Fibroblast of lung (primary cell): ENCODE measurements at regions not wholly inside any gene's neighbourhood (a gene's known extent, or its start where the extent isn't known, plus 50 kb on each side); places are given as distances from the start of the nearest gene placed in this dataset.
A peak's percentile ranks its signal among the peaks of the same experiment; 100 is the strongest.

Experiments used
- DNase-seq, 2 donors: peaks; one replicate each; pipeline versions ENCODE4 v3.0.0 to v3.0.0-alpha.2; 2010; ENCODE audit warnings: low read depth in 2 of 2
- H2AFZ ChIP-seq: 2 replicates; pipeline ENCODE4 v1.5.1; 2012; ENCODE audit warnings: low read length, control low read depth, inconsistent platforms
- H3K27ac ChIP-seq: 2 replicates; pipeline ENCODE4 v1.5.1; 2011; ENCODE audit warnings: low read length, control low read depth; ENCODE audit not compliant: insufficient read depth
- H3K27me3 ChIP-seq: 2 replicates; pipeline ENCODE4 v1.5.1; 2011; ENCODE audit warnings: mild to moderate bottlenecking, low read length; ENCODE audit not compliant: control insufficient read depth, insufficient read depth
- H3K36me3 ChIP-seq: 2 replicates; pipeline ENCODE4 v1.5.1; 2011; ENCODE audit warnings: low read length; ENCODE audit not compliant: control insufficient read depth, insufficient read depth
- H3K4me1 ChIP-seq: 2 replicates; pipeline ENCODE4 v1.5.1; 2011; ENCODE audit warnings: low read length; ENCODE audit not compliant: control insufficient read depth, insufficient read depth; ENCODE audit errors: extremely low read depth
- H3K4me2 ChIP-seq: 2 replicates; pipeline ENCODE4 v1.5.1; 2011; ENCODE audit warnings: low read length, control low read depth; ENCODE audit not compliant: insufficient read depth; ENCODE audit errors: extremely low read depth
- H3K4me3 ChIP-seq, 4 experiments: fragments of 200-600 bp in 1 of 4; sonication (generic) in 1 of 4; replicated peaks in 1 of 4; 2 replicates each; pipeline ENCODE4 v1.5.1; 2011 to 2016; ENCODE audit warnings: low read length in 4 of 4, low read depth in 3 of 4, mild to moderate bottlenecking in 3 of 4, control low read depth in 2 of 4, inconsistent platforms in 1 of 4, mixed read lengths in 1 of 4; ENCODE audit not compliant: insufficient read depth in 1 of 4; ENCODE audit errors: control extremely low read depth in 1 of 4
- H3K79me2 ChIP-seq: 2 replicates; pipeline ENCODE4 v1.5.1; 2012; ENCODE audit warnings: mild to moderate bottlenecking, low read length, inconsistent platforms; ENCODE audit not compliant: control insufficient read depth, insufficient read depth
- H3K9ac ChIP-seq: 2 replicates; pipeline ENCODE4 v1.5.1; 2011; ENCODE audit warnings: mild to moderate bottlenecking, low read length, control low read depth; ENCODE audit not compliant: insufficient read depth
- H3K9me3 ChIP-seq: 2 replicates; pipeline ENCODE4 v1.5.1; 2012; ENCODE audit warnings: low read depth, low read length; ENCODE audit not compliant: control insufficient read depth, insufficient read depth
- H4K20me1 ChIP-seq: 2 replicates; pipeline ENCODE4 v1.5.1; 2011; ENCODE audit warnings: low read length; ENCODE audit not compliant: control insufficient read depth, insufficient read depth; ENCODE audit errors: extremely low read depth
- EZH2 ChIP-seq: IDR thresholded peaks from 2 replicates; pipeline ENCODE4 v1.5.1; 2012; ENCODE audit warnings: low read length, control low read depth, mild to moderate bottlenecking; ENCODE audit errors: missing control alignments
- TF ChIP-seq, protein P1 (sequence below), 2 donors: IDR thresholded peaks in 1 of 2; conservative IDR thresholded peaks in 1 of 2; 1 replicate in 1 of 2; 2 replicates in 1 of 2; pipeline ENCODE4 v1.5.1; 2011 to 2012; ENCODE audit warnings: low read length in 2 of 2, control low read depth in 1 of 2, inconsistent platforms in 1 of 2, low read depth in 1 of 2, mild to moderate bottlenecking in 1 of 2

DNA sequence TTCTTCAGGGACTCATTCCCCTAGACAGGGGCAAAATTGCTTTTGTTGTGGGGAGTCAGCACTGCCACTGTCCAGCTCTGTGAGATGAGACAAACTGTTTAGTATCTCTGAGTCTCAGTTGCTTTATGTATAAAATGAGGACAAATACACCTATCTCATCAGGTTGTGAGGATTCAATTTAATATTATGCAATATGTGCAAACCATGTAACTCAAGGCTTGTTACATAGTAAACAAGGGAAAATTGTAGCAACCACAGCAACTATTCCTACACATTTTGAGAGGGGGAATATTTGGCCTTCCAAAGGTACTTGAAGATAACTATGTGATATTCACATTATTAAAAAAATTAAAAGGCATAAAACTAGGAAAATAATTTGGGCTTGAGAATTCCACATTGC is 411.9 kb upstream of the SLC30A5 start:
- no peak for DNase-seq
- no peaks in the 10 kb centered on the region for H3K36me3 ChIP-seq
- H3K4me2 ChIP-seq, result no peak overlapping the region
- no peak overlapping the region for H2AFZ ChIP-seq
- TF ChIP-seq, protein P1, sequence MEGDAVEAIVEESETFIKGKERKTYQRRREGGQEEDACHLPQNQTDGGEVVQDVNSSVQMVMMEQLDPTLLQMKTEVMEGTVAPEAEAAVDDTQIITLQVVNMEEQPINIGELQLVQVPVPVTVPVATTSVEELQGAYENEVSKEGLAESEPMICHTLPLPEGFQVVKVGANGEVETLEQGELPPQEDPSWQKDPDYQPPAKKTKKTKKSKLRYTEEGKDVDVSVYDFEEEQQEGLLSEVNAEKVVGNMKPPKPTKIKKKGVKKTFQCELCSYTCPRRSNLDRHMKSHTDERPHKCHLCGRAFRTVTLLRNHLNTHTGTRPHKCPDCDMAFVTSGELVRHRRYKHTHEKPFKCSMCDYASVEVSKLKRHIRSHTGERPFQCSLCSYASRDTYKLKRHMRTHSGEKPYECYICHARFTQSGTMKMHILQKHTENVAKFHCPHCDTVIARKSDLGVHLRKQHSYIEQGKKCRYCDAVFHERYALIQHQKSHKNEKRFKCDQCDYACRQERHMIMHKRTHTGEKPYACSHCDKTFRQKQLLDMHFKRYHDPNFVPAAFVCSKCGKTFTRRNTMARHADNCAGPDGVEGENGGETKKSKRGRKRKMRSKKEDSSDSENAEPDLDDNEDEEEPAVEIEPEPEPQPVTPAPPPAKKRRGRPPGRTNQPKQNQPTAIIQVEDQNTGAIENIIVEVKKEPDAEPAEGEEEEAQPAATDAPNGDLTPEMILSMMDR (conservative IDR thresholded peaks at IDR 0.05 in 1 of 2, IDR thresholded peaks at IDR 0.05 in 1 of 2; ENCODE audit: low read depth in 1 of 2, low read length in 2 of 2), result no peak
- TF ChIP-seq EZH2, result no peak
- no peaks in the 10 kb centered on the region for H3K4me1 ChIP-seq
- H3K27ac ChIP-seq, result no peak overlapping the region
- H3K9ac ChIP-seq, result no peak overlapping the region
- H3K9me3 ChIP-seq, result no peaks in the 10 kb centered on the region
- no peak overlapping the region for H3K4me3 ChIP-seq
- no peaks in the 10 kb centered on the region for H4K20me1 ChIP-seq
- no peaks in the 10 kb centered on the region for H3K27me3 ChIP-seq
- H3K79me2 ChIP-seq, result no peaks in the 10 kb centered on the region

DNA sequence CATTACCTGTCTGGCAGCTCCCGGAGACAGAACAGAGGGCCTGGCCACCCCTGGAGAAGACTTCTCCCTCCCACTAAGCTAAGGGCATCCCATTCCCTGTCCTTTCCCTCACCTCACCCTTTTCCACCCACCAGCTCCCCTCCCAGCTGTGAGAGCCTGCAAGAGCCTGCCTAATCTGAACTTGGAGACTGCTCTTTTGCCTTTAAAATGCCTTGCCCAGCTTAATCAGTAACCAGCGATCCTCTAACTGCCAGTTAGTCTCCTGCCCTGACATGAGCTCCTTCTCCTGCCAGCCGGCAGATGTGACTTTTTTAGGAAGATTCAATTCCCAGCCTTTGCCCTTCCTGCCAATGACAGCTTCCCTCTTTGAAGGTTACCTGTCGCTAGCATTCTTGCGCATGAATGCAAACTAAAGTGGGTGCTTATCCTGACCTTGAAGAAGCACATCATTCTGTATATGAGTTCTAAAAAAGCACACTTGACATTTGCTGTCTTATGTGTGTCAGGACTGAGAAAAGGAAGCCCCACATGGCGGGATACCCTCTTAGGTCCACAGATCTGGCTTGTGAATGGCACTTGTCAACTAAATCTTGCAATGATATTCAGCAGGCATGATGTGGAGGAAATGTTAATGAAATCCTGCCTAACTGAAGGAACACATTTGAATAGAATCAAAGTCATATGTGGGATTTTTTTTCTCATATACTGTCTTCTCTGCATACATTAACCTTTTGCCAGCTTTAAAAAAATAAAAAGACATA is 411.2 kb upstream of the SLC30A5 start:
- TF ChIP-seq, protein P1 (conservative IDR thresholded peaks at IDR 0.05 in 1 of 2, IDR thresholded peaks at IDR 0.05 in 1 of 2; ENCODE audit: low read depth in 1 of 2, low read length in 2 of 2), result no peak
- no peak for TF ChIP-seq EZH2
- Histone ChIP-seq H2AFZ (no peak overlapping the region), H3K27me3 (no peaks in the 10 kb centered on the region), H3K27ac (peak overlapping the region; percentile 37), H4K20me1 (no peaks in the 10 kb centered on the region), H3K4me2 (no peak overlapping the region), H3K4me3 (no peak overlapping the region), H3K9me3 (no peaks in the 10 kb centered on the region), H3K36me3 (no peaks in the 10 kb centered on the region), H3K79me2 (no peaks in the 10 kb centered on the region), H3K9ac (no peak overlapping the region), H3K4me1 (no peaks in the 10 kb centered on the region)
- DNase-seq, result no peak

DNA sequence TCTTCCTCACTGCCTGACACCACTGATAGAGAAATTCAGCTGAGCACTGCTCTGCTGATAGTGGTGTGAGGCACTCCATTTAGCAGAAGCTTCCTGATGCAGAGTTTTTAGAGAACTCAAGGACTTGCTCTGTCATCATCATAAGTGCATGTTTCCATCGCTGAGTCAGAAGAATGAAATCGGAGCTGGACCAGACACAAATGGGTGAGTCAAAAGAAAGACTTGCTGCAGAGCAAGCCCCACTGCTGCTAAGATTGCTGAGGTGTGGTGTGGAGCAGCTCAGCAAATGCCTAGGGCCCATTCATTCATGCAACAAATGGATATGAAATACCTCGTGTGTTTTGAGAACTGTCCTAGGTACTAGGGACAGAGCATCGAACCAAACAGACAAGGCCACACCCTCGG is 410.2 kb upstream of the SLC30A5 start:
- TF ChIP-seq, protein P1 (conservative IDR thresholded peaks at IDR 0.05 in 1 of 2, IDR thresholded peaks at IDR 0.05 in 1 of 2; ENCODE audit: low read depth in 1 of 2, low read length in 2 of 2), result no peak
- TF ChIP-seq EZH2, result no peak
- Histone ChIP-seq H3K79me2 (no peaks in the 10 kb centered on the region), H3K4me1 (no peaks in the 10 kb centered on the region), H3K36me3 (no peaks in the 10 kb centered on the region), H2AFZ (no peak overlapping the region), H3K4me3 (no peak overlapping the region), H3K9ac (no peak overlapping the region), H3K27me3 (no peaks in the 10 kb centered on the region), H3K9me3 (no peaks in the 10 kb centered on the region), H3K4me2 (no peak overlapping the region), H4K20me1 (no peaks in the 10 kb centered on the region), H3K27ac (peak overlapping the region; percentile 37)
- peak; percentile 95 to 99 for DNase-seq
